Activated CD4-positive, alpha-beta T cell treated with anti-CD3 and anti-CD28 coated beads, Interleukin-2, amount 50 U/mL, for 4 hours (primary cell): ENCODE measurements at regions not wholly inside any gene's neighbourhood (a gene's known extent, or its start where the extent isn't known, plus 50 kb on each side); places are given as distances from the start of the nearest gene placed in this dataset.
"Not testable (repeated sequence)": the region's sequence is repeated elsewhere in the genome, so short reads cannot be mapped to it uniquely, and the experiment has no call there.

Experiments used
- DNase-seq, 2 experiments: peaks; one replicate each; pipeline ENCODE4 v3.0.0-alpha.2; 2020

DNA sequence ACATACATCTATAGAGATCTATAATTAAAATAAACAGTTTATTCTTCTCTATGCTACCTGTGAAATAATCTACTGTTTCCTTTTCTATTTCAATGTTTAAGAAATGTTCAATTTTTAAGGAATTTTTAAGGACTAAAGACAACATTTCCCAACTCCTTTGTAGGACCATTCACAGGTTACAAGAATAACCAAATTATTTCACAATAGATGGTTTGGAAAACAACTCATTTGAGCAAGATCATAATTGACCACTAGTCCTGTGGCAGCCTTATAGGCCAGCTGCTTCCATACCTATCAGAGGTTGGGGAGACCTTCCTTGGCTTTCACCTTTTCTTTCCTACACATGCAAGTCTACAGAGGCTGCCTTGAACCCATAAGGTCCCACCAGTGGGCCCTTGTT is 193.7 kb downstream of the TTC39B start:
- no peak for DNase-seq

DNA sequence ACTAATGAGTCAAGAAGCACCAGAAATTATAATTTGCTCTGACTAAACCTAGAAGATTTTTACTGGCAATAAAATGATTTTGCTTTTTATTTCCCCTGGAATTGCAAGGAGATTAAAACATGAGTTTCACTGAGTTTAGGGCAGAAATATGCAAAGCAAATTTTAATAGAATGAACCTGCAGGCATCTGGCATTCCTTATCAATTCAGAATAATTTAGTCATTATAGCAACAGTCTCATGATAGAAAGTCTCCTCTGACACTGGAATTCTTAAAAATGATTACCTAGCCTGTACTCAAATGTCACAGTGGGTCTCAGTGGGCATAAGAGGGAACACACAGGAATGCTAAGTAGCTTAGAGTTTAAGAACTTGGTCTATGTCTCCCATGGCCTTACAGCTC is 195.9 kb downstream of the TTC39B start:
- DNase-seq, result no peak

GRCh38 chr9:15104826-15105420 is 194.7 kb upstream of the FREM1 start:
- peak; percentile 3 to 7 for DNase-seq

DNA sequence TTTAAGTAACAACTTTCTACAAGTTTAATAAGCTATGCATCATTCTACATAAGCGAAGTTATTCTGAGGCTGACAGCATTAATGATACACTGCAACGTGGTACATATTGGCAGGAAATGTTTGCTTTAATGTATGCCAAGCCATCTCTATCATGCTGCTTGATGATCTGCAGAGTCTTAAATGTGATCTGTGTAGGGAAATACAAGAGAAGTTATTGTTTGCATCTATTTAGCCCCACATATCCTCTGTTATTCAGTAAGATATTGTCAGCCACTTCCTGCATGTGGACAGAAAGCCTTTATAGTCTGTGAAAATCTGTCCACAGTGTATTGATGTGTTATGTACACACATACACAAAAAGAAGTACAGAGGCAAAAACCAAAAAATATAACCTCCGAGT is 193.1 kb upstream of the FREM1 start:
- no peak for DNase-seq

GRCh38 chr9:15101095-15101494 is 190.9 kb upstream of the FREM1 start:
- DNase-seq, result no peak

GRCh38 chr9:15100571-15100970 is 190.3 kb upstream of the FREM1 start:
- no peak for DNase-seq

GRCh38 chr9:15096972-15097371 is 186.7 kb upstream of the FREM1 start:
- DNase-seq, result no peak

- no peak for DNase-seq
Observed at GRCh38 chr9:15086778-15087324, 176.6 kb upstream of the FREM1 start.

- DNase-seq, result no peak
Observed at GRCh38 chr9:15086156-15086763, 176.0 kb upstream of the FREM1 start.

GRCh38 chr9:15081021-15081753 is 171.0 kb upstream of the FREM1 start:
- DNase-seq, result no peak

GRCh38 chr9:15080401-15080800 is 170.2 kb upstream of the FREM1 start:
- no peak for DNase-seq

- no peak for DNase-seq
Observed at GRCh38 chr9:15079989-15080388, 169.8 kb upstream of the FREM1 start.

DNA sequence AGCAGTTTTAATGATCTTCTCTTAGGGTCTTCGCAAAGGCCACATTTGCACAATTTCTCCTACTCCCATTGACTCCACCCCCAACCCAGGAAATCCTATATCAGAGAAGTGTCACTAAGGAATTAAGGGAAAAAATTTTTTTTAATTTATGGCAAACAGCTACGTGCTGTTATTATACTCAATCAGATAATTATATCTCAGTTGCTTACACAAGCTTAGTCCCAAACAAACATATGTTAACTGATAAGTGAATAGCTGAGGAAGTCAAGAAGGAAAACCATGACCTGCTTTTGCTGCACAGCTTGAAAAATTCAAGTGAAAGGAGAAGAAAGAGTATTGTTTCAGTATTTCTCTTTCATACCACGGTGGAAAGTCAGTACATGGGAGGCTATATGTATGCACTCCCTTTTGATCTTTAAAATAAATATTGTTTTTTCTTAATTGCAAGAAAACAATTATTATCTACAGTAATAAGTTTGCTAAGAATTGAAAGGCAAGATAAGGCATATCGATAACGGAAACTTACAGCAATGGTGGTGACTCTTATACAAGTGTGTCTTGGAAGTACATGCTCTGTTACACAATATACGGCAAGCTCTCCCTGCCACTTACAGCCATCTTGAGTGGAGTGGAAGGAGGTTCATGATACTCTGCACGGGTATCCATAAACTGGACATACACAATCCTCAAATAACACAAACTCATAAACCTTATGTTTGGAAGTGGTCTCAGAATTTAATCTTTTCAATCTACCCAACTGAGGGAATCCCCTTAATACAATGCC is 167.9 kb upstream of the FREM1 start:
- no peak for DNase-seq

GRCh38 chr9:15073620-15074019 is 163.4 kb upstream of the FREM1 start:
- DNase-seq, result no peak

DNA sequence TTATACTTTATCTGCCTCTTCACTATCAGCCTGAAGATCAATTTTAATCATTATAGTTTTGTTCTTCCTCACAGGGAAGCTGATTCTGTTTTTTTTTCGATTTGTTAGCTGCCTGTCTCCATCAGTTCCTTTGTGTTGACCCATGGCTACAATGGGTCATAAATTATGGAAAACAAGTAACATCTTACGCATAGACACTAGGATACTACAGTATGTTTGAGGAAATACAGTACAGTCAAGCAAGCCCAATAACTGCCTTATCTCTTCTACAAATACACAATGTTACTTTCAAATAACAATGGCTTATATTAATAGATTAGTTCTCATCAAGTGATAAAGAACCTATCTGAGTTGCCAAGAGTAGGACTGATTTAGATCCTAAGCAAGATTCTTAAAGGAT is 160.5 kb upstream of the FREM1 start:
- DNase-seq, result no peak

DNA sequence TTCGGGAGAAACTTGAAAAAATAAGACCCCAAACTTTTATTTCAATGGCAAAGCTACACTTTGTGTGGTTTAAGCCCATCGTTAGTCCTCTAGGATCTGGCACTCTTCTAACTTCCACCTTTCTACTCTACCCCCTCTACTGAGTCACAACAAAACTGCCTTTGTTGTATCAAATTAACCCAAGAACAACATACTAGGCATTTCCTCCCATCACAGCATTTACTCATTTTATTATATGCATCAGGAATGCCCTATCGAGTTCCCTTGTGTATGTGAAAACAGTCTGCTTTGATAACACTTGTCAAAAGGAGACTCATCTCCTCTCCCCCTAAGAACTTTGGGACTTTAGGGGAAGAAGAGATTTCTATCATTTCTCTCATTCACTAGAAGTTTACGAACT is 158.9 kb upstream of the FREM1 start:
- DNase-seq, result no peak

DNA sequence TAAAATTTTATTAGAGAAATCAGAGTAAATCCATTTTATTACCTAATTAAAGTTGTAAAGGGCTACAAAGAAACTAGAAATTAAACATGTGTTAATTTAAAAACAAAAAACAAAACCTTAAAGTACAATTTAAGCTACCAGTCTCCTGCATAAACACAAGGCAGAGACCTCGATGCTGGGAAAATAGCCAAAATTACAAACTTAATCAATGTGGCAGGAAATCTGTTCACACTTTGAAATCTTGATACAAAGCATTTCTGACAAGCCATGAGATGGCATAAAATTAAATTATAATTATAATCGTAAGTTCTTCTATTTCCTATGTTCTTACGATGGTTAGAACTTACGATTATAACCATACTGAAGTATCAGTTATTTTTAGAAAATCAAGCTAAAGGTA is 158.0 kb upstream of the FREM1 start:
- DNase-seq, result no peak

DNA sequence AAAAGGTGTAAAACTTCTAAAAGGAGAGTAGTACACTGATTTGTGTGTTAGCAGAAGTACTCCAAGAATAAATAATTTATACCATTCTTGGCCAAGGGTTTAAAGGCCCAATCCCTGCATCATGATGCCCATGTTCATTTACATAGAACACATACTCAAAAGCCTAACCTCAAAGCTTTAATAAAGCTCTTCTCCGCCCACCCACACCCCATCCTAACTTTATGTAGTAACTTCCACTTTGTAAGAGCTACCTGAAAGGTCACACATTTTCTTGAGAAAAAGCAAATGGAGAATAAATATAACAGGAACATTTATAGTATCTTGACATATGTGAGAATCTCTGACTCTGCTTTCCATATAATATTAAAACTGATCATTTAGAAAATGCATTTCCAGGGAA is 148.8 kb upstream of the FREM1 start:
- DNase-seq, result no peak

- no peak for DNase-seq
Observed at GRCh38 chr9:15058236-15058635, 148.0 kb upstream of the FREM1 start.

- not testable (repeated sequence) for DNase-seq
Observed at GRCh38 chr9:15055284-15055683, 145.1 kb upstream of the FREM1 start.

DNA sequence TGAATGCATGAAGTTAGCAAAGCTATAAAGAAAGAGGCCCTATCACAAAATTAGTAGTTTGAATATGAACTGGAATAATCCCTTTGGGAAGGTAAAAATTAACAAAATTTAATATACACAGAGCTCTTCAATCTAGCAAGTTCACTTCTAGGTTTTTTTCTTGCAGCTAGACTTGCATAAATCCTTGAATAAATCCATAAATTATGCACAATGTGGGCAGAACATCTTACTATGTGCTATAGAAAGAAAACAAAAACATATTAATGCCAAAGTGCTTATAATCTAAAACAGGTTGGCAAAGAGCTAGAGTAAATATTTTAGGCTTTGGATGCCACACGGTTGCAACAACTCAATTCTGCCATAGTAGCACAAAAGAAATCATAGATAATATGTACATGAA is 138.5 kb upstream of the FREM1 start:
- no peak for DNase-seq

DNA sequence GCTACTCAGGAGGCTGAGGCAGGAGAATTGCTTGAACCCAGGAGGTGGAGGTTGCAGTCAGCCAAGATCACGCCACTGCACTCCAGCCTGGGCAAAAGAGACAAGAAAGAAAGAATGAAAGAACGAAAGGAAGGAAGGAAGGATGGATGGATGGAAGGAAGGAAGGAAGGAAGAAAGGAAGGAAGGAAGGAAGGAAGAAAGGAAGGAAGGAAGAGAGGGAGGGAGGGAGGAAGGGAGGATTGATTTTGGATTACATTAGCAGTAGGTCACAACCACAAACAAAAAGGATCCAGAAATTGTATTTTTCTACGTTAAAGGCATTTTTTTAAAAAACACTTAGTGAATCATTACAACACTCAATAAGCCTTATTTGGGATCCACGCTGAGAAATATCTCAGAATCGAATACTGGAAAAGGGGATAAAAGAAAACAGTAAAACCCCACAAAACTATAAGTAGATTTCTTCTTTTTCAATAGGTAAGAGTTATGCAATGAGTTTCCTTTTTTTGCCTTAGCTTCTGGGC is 136.9 kb upstream of the FREM1 start:
- no peak for DNase-seq

GRCh38 chr9:15033316-15033715 is 123.1 kb upstream of the FREM1 start:
- DNase-seq, result no peak
